ENCODE measurements at regions not wholly inside any gene's neighbourhood (a gene's known extent, or its start where the extent isn't known, plus 50 kb on each side); places are given as distances from the start of the nearest gene placed in this dataset.

GRCh38 chr1:172959571-172959970, 91.2 kb downstream of the TNFSF18 start:
- DNase-seq (ENCODE audit: low read depth in 1 of 2, low spot score in 2 of 2) (no peak), FAIRE-seq (no peak)
- Histone ChIP-seq H3K27me3 (replicated peaks in 1 of 4; ENCODE audit: control insufficient read depth in 3 of 4, extremely low read depth in 1 of 4, insufficient read depth in 3 of 4, low read length in 3 of 4) (no peaks in the 10 kb centered on the region), H3K36me3 (ENCODE audit: control insufficient read depth in 2 of 4, insufficient read depth in 4 of 4, low read length in 3 of 4) (no peaks in the 10 kb centered on the region), H3K14ac (ENCODE audit: insufficient read length) (no peak overlapping the region), H4K8ac (ENCODE audit: extremely low read depth, insufficient read depth, low read length) (no peak overlapping the region), H2BK120ac (replicated peaks; ENCODE audit: low read depth, low read length) (no peak overlapping the region), H2BK12ac (ENCODE audit: low read depth, low read length) (no peak overlapping the region), H4K5ac (ENCODE audit: insufficient read length, low read depth, low read length) (no peak overlapping the region), H4K20me1 (replicated peaks in 1 of 2; ENCODE audit: control insufficient read depth in 1 of 2, insufficient read depth in 2 of 2, low read length in 2 of 2) (no peaks in the 10 kb centered on the region), H3K4me1 (replicated peaks in 1 of 4; ENCODE audit: control insufficient read depth in 3 of 4, insufficient read depth in 4 of 4, low read length in 3 of 4) (no peaks in the 10 kb centered on the region), H3K79me1 (ENCODE audit: low read depth, low read length) (no peaks in the 10 kb centered on the region), H3K4ac (replicated peaks; ENCODE audit: insufficient read length, low read depth, low read length) (no peak overlapping the region), H2BK5ac (ENCODE audit: low read depth, low read length) (no peak overlapping the region), H3K23me2 (ENCODE audit: low read depth, low read length) (no peaks in the 10 kb centered on the region; the same call in 1 of the 2 replicates), H3K27ac (ENCODE audit: low read depth, low read length) (no peak overlapping the region), H3K18ac (ENCODE audit: extremely low read depth, low read length) (no peak overlapping the region), H2BK15ac (ENCODE audit: low read length) (no peak overlapping the region), H2BK20ac (ENCODE audit: low read length) (no peak overlapping the region), H2AFZ (ENCODE audit: low read length) (no peak overlapping the region), H3K9me3 (ENCODE audit: insufficient read depth in 2 of 2, low read depth in 1 of 2, low read length in 1 of 2) (no peaks in the 10 kb centered on the region), H2AK5ac (ENCODE audit: low read depth, low read length) (no peak overlapping the region), H3K4me3 (ENCODE audit: extremely low read depth in 1 of 4, insufficient read depth in 2 of 4, low read depth in 3 of 4, low read length in 4 of 4) (no peak overlapping the region), H4K91ac (replicated peaks; ENCODE audit: insufficient read length, low read length) (no peak overlapping the region), H3K79me2 (ENCODE audit: control insufficient read depth in 1 of 2, insufficient read depth in 2 of 2, low read length in 2 of 2) (no peaks in the 10 kb centered on the region), H3K56ac (replicated peaks; ENCODE audit: insufficient read length, low read depth, low read length) (no peak overlapping the region), H3K23ac (ENCODE audit: insufficient read length) (no peak overlapping the region), H3K9ac (replicated peaks in 1 of 4; ENCODE audit: extremely low read depth in 1 of 4, low read depth in 3 of 4, low read length in 3 of 4) (no peak overlapping the region), H3K4me2 (ENCODE audit: insufficient read depth in 1 of 2, low read depth in 2 of 2, low read length in 2 of 2) (no peak overlapping the region)
- 92% methylated on average over 2 of the region's 2 CpGs; no CpG with 5 or more reads in 1 of the 2 experiments for WGBS, 2 experiments (ENCODE audit: extremely low coverage in 1 of 2, insufficient coverage in 1 of 2, insufficient read length in 1 of 2, insufficient replicate concordance in 2 of 2, low coverage in 1 of 2, low lambda C conversion rate in 2 of 2, missing lambda C conversion rate in 1 of 2)
- CTCF ChIA-PET (ENCODE audit: partially characterized antibody), result interaction anchor here (0.8 kb wide), 1 partner anchor 11 kb away, joined by 3 read pairs; no protein-coding TSS in a partner anchor
- TF ChIP-seq SP2 (IDR thresholded peaks at IDR 0.05; ENCODE audit: low read length) (no peak), ASH2L (IDR thresholded peaks at IDR 0.05; ENCODE audit: low read length) (no peak), BCL11A (IDR thresholded peaks at IDR 0.05; ENCODE audit: low read depth in 2 of 2, low read length in 2 of 2) (no peak), SIN3A (conservative IDR thresholded peaks at IDR 0.05 in 1 of 2, IDR thresholded peaks at IDR 0.05 in 1 of 2; ENCODE audit: low read depth in 1 of 2, low read length in 2 of 2) (no peak), E2F6 (IDR thresholded peaks at IDR 0.05) (no peak), RXRA (IDR thresholded peaks at IDR 0.05; ENCODE audit: insufficient read depth, low read depth, low read length) (no peak), NANOG (IDR thresholded peaks at IDR 0.05; ENCODE audit: insufficient read depth, low read depth, low read length, poor library complexity, severe bottlenecking) (no peak), TCF12 (IDR thresholded peaks at IDR 0.05; ENCODE audit: low read depth, low read length) (no peak), NRF1 (IDR thresholded peaks at IDR 0.05; ENCODE audit: low read depth, low read length) (no peak)
- POLR2A ChIA-PET (ENCODE audit: partially characterized antibody), result interaction anchor here (0.6 kb wide), 1 partner anchor 11 kb away, joined by 3 read pairs; no protein-coding TSS in a partner anchor

Measured in H1 (cell line).